Activated CD4-positive, alpha-beta T cell treated with anti-CD3 and anti-CD28 coated beads, Interleukin-10, Interleukin-2, amounts not matched to agents 100 ng/mL and 50 ng/mL, durations not matched to agents 16 hours and 8 hours (primary cell): ENCODE measurements at regions not wholly inside any gene's neighbourhood (a gene's known extent, or its start where the extent isn't known, plus 50 kb on each side); places are given as distances from the start of the nearest gene placed in this dataset.
A peak's percentile ranks its signal among the peaks of the same experiment; 100 is the strongest.
"Not testable (repeated sequence)": the region's sequence is repeated elsewhere in the genome, so short reads cannot be mapped to it uniquely, and the experiment has no call there.

ENCODE experiments used
- DNase-seq: peaks from one replicate; pipeline ENCODE4 v3.0.0-alpha.2; 2020

DNA sequence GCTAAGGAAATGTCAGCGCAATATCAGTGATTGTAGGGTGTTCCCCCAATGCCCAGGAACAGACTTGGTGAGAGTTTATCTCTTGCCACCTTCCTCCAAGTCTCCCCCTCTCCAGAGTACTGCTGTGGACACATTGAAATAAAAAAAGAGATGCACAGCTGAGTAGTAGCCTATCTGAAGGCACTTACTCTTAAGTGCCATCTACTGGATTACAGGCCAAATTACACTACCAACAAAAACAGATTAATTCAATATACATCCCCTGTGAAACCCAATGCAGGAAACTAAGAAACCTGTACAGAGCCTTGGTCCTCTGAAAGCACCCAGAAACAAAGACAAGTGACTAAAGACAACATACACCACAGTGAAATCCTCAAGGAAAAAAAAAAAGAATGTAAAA, 460.3 kb downstream of the ZIC3 start:
- peak; percentile 15 for DNase-seq

DNA sequence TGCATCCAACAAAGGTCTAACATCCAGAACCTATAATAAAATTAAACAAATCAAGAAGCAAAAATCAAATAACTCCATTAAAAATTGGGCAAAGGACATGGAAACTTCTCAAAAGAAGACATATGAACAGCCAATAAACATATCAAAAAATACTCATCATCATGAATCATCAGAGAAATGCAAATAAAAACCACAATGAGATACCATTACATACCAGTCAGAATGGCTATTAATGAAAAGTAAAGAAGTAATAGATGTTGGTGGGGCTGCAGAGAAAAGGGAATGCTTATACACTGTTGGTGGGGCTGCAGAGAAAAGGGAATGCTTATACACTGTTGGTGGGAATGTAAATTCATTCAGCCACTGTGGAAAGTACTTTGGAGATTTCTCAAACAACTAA, 465.8 kb downstream of the ZIC3 start:
- DNase-seq, result no peak

DNA sequence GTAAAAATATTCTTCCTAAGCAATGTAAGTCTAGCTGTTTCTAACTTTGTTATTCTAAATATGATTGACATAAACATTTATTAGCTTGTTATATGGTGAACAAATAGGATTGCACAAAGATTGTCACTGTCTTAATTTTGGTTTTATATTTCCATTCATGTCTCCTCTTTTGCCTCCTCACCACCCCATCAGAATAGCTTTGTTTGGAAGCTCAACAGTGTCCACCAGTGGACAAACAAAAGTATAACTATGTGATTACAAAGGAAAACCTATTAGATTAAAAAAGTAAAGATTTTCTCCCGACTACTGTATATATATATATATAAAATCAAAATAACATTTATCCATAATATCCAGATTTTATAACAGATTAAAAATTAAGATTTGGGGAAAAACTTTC, 468.2 kb downstream of the ZIC3 start:
- DNase-seq, result no peak

DNA sequence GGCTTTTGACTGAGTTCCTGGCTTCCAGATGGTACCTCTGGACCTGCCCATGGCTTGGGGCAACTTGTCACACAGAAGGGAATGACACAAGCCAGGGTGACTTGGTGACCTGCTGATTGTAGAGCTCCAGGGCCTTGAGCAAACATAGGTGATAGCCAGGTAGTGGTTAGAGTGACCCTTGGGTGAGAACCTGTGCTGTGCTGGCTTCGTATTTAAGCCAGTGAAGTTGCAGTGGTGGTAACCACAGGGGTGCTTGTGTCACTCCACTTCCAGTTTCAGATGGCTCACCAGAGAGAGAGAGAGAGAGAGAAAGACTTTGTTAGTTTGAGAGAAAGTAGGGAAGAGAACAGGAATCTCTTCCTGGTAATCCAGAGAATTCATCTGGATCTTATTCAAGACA, 471.6 kb downstream of the ZIC3 start:
- DNase-seq, result no peak

DNA sequence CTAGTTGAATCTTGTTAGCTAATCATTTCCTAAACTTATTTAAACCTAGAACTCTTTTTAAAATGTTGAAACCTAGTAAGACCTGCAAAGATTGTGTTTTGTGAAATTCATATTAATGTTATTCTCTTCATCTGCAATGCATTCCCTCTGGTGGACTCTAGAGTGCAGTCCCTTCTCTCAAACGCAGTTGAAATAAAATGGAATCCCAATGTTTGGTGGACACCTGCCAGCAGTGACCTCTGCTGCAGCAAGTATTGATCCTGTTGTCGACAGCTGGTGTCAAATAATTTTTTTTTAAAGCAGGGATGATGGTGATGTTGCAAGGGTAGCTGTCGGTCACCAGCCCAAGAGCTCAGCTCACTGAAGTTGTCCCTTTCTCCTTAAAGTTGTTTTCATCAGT, 492.0 kb downstream of the ZIC3 start:
- no peak for DNase-seq

DNA sequence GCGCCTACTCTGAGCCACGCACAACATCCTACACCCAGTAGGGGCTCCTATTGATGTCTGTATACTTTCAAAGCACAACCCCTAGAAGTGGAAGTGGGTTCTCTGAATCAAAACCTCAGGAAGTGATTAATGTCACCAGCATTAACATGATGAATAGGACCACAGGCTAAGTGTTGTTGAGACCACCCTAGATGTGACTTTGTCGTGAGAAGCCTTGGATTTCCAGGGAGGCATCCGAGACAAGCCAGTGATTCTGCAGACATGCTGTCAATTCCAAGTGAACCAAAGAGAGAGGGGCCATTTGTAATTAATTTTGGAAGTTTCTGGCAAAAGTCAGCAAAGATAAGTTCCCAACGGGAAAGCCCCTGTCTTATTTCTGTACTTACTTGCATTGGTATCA, 493.0 kb downstream of the ZIC3 start:
- no peak for DNase-seq

DNA sequence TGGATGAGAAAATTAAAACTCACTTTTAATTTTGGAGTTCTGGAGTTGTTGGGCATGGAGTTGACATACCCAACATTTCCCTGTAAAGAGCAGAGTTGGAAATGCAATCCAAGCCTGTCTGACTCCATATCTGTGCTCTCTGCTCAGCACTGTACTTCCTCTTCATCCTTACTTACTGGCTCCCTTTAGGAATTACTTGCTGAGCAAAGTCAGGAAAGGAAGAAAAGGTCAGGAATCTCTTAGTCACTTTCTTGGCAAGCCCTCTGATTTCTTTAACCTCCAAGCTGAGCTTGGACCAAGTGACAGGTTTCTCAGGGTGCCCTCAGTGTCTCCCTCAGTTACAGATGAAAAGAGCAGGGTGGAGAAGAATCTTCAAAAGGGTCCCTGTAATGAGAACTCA, 501.5 kb downstream of the ZIC3 start:
- DNase-seq, result no peak

DNA sequence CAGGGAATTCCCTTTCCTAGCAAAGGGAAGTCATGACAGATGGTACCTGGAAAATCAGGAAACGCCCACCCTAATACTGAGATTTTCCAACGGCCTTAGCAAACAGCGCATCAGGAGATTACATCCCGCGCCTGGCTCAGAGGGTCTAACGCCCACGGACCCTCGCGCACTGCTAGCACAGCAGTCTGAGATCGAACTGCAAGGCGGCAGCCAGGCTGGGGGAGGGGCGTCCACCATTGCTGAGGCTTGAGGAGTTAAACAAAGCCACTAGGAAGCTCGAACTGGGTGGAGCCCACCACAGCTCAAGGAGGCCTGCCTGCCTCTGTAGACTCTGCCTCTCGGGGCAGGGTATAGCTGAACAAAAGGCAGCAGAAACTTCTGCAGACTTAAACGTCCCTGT, 507.7 kb downstream of the ZIC3 start:
- DNase-seq, result no peak

DNA sequence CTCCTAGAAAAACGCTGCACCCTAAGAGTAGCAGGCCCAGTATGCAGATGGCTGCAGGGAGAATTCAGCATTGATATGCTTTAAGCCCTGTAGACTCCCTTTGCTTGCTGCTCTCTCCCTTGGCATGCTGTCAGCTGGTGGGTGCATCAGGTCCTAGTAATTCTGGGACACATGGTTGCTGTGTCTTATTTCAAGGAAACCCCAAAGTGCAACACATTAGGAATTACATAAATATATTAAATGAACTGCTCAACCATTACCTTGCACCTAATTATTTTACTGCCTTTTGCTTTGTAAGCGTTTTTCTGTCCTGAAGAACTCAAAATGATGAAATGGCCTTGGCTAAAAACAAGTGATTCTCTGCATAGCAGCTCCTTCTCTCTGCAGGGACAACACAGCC, 516.3 kb downstream of the ZIC3 start:
- DNase-seq, result no peak

DNA sequence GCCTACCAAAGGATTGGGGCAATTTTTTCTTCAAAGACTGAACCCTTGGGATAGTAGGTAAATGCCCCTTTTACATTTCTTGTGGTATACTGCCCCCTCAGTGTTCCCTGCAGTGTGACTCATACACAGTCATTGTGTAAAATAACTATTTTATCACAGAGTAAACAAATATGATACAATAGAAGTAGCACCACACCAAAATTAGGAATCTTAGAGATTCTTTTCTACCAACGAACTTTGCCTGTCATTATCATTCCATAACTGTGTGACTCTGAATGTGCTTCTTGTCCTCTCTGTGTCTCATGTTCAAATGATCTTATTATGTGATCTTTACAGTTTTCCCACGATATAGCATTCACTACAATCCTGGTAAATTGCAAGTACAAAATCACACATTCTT, 517.0 kb downstream of the ZIC3 start:
- DNase-seq, result no peak

DNA sequence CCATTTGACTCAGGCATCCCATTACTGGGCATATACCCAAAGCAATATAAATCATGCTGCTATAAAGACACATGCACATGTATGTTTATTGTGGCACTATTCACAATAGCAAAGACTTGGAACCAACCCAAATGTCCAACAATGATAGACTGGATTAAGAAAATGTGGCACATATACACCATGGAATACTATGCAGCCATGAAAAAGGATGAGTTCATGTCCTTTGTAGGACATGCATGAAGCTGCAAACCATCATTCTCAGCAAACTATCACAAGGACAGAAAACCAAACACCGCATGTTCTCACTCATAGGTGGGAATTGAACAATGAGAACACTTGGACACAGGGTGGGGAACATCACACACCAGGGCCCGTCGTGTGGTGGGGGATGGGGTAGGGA, 545.0 kb downstream of the ZIC3 start:
- not testable (repeated sequence) for DNase-seq

DNA sequence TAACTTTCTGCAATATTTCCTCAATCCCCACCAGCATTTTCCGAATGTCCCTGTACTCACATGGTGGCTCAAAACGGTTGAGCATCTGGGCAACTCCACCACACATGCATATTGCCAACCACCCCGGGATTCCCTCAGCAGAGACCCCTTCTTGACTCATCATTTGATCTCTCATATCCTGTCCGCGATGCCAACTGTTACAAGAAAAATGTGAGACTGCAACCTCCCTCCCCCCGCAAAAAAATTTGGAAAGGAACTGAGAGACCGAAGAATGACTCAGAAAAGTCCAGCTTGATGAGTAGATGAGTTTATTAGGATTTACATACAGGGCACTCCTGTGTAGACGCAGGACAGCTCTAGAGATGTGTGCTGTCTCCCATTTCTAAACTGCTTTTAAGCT, 561.4 kb downstream of the ZIC3 start:
- DNase-seq, result no peak

DNA sequence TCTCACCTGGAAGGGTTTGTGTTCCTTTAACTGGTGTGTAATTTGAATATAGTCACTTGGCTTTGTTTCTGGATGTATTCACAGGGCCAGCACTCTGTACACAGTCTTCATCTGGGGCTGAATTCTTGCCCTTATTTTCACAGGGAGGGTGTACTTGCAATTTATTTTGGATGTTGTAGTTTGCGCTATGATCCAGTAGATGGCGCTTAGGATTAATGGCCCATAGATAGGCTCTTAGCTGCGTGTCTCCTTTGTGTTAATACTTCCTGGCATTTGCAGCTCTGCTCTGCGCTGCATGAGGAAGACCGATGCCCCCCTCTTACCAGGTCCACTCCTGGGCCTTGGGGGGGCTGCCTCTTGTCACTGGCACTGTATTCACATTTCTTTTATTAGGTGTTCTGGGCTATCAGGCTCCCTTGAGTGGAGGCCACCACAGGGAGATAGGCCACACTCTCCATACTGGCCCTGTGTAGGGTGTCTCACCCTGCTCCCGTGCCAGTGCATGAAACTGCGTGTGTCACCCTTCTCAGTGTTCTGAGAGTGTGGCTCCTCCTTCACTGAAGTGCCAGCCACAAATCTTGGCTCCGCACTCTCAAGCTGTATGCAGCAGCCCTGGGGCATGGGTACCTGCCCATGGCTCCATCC, 562.2 kb downstream of the ZIC3 start:
- peak; percentile 49 for DNase-seq

DNA sequence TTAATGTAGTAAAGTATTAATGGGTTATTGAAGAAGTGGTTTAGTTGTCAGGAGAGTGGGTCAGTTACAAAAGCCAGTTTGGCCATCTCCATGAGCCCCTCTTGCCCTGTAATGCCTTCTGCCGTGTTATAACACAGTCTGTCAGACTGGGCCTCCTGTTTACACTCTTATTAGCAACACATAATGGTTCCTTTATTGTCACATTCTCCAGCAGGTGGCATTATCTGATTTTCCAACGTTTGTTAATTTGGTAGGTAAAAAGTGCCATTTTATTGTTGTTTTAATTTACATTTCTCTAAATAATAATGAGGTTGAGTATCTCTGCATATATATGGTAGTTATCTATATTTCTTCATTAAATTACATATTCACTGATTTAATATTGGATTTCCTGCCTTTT, 560.8 kb downstream of the FGF13 start:
- DNase-seq, result peak; percentile 9

DNA sequence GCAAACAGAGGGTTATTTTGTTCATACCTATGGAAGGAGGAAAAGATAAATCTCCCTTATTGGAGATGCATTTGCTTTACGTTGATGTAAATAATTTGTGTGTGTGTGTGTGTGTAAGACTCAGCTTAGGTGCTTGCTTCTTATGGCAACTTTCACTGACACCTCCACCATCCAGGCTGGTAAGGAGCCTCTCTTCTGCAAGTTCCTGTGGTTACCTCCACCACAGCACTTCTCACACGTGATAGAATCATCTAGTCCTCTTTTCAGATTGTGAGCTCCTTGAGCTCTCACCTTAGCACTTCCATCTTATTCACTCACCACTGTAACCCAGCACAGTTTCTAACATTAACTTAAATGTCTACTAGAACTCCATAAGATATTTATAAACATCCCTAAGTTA, 553.7 kb downstream of the FGF13 start:
- no peak for DNase-seq

DNA sequence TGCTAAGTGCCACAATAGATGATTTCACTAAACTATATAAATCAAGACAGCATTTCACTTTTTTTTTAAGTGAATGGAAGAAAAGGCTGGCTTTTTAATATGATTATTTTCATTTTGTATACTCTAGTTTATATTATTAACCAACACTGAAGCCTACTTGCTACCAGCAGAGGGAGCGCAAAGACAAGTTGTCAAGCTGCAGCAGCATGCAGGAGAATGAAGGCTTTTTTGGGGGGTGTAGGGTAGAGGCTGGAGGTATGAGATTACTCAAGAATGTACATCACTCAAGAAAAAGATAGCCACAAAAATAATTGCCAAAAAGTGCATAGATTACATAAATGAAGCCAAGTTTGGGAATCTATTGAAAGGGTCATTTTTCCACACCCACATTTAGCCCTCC, 519.5 kb downstream of the FGF13 start:
- DNase-seq, result peak; percentile 34

DNA sequence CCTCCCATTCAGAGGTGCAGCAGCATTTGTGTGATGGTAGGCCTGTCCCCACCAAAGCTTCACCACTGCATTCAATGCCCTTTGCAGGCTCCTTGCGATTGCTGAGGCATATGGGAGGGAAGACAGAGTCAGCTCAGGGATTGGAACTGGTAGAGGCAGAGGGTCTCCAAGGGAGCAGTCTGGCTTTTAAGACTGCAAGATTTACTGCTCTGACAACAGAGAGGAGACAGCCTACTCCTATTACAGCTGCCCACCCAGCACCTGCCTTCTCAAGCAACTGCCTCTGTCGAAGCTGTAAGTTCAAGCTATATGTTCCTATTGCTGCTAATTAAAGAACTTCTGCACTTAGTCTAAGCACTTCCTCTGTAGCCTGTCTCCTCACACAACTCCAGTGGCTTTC, 481.8 kb downstream of the FGF13 start:
- DNase-seq, result no peak

DNA sequence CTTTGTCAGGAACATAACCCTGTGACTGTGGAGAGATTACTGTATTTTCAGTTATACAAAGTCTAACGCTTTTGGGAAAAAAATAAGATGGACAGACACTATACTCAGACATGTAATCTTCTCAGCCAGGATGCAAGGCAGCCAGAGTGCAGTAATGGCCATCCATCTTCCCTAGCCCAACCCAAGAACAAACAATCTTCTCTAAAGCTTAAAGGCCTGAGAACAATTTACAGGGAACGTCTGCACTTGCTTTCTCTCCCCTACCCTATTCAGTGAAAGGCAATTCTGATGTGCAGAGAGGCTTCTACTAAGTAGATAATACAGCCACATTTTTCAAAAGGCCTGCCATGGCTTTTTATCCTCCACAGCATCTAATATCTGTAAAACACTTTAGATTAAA, 471.3 kb downstream of the FGF13 start:
- DNase-seq, result no peak

DNA sequence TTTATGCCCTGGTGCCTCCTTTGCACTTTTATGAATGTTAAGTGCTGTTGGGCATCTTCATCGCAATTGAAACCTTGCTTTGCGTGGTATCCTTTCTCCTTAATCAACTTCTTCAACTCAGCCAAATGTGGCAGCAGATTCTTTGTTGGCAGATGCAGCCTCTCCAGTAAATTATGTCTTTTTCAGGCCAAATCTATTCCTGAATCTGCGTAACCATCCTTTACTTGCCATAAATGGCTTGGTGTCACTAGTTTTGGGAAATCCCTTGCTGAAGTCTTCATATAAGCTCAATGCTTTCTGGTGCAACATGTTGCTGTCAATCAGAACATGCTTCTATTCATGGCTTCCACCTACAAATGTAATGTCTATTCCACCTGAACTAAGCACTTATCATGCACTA, 457.5 kb downstream of the FGF13 start:
- DNase-seq, result no peak

DNA sequence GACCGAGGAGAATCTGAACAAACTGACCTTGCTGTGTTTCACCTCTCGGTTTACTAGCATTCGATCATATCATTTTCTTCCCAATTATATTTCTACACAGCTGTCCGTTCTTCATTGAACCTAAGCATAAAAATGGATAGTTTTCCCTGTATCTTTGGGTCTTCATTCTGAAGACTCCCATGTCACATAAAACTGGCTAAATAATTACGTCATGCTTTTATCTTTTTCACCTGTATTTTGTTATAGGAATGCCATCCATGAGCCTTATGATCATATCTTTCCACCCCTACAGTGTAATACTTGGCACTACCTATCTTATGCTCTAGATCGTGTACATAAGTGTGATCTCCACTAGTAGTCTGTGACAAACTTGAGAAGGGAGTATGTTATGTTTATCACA, 456.1 kb downstream of the FGF13 start:
- no peak for DNase-seq

DNA sequence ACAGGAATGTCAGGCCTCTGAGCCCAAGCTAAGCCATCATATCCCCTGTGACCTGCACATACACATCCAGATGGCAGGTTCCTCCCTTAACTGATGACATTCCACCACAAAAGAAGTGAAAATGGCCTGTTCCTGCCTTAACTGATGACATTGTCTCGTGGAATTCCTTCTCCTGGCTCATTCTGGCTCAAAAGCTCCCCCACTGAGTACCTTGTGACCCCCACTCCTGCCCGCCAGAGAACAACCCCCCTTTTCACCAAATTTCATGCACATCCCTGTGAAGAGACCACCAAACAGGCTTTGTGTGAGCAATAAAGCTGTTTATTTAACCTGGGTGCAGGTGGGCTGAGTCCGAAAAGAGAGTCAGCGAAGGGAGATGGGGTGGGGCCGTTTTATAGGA, 447.4 kb downstream of the FGF13 start:
- DNase-seq, result not testable (repeated sequence)

DNA sequence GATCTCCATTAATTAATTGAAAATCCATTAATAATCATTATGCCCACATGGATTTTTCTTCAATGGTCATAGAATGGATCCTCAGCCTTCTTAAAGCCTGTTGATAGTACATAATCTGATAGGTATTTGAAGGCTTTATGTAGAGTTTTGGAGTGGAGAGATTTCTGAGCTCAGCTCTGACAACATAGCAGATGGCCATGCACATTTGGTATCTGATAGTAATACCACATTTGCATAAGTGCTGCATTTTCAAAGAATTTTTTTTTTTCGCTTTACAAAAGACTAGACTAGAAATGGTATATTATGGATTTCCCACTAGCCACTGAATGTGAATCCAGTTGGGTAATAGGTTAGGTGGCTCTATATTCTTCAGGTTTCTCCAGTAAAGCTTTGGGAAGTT, 440.6 kb downstream of the FGF13 start:
- no peak for DNase-seq

DNA sequence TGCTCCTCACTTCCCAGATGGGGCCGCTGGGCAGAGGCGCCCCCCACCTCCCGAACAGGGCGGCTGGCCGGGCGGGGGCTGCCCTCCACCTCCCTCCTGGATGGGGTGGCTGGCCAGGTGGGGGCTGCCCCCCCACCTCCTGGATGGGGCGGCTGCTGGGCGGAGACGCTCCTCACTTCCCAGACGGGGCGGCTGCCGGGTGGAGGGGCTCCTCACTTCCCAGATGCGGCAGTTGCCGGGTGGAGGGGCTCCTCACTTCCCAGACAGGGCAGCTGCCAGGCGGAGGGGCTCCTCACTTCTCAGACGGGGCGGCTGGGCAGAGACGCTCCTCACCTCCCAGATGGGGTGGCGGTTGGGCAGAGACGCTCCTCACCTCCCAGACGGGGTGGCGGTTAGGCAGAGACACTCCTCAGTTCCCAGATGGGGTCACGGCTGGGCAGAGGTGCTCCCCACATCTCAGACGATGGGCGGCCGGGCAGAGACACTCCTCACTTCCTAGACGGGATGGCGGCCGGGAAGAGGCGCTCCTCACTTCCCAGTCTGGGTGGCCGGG, 428.8 kb downstream of the FGF13 start:
- DNase-seq, result not testable (repeated sequence)

DNA sequence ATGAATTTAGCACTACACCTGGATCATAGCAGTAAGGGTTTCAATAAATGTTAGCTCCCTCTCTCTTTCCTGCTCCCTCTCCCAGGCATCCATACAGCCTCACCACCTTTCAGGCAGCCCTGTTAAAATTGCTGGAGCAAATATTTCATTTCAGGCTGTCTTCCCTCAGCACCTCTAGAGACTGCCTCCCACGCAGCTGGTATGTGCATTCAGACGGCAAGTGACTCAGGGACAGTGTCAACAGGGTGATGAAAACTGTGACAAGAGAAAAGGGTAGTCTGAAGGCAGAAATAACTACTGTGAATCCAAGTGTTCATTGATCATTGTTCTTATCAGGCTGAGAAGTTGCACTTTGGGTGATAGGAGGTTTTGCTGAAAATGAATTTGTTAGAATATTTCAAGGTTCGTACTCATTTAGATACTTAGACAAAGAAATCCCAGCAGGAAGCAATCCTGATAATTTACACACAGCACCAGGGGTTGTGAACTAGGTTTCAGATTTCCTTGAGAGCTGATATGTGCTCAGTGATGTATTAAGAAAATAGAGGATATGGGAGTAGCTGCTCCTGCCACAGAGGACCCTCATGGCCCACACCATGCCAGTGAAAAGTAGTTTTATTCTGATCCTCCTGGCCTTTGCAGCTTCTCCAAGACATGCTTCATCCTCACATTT, 424.2 kb downstream of the FGF13 start:
- DNase-seq, result no peak

DNA sequence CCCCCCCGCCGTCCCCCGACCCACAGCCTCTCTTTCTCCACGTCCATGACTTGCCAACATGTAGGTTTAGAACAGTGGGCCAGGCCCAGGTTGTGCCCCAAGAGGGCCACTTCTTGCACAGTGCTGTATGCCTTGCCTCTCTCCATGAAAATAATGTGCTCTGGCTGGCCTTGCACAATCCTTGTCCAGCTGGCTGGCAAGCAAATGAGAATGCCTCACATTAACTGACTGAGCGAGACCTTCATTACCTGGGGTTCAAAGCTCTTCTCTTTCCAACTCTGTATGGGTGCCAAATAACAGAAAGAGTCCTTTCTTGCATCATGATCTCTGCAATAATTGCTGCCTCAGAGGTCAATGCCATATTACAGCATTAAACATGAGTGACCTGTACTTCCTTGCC, 416.6 kb downstream of the FGF13 start:
- no peak for DNase-seq
